ENCODE measurements at regions not wholly inside any gene's neighbourhood (a gene's known extent, or its start where the extent isn't known, plus 50 kb on each side); places are given as distances from the start of the nearest gene placed in this dataset.

DNA sequence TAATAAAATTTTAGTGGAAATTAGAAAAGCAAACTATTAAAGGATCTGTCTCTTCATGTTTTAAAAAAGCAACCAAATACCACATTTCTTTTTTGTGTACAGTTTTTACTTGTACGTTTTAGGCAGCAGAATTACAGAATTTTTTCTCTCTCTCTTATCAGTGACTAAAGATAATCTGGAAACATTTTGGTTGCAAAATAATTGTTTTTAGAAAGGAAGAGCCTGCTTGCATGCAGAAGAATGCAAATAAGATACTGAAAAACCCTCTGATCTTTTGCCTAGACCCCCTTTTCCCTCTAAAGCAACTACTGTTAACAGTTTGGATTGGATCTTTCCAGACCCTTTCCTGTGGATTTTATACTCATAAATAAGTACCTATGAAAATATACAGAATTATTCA lies 75.9 kb upstream of the SGCD start:
- no peak overlapping the region for H3K4me3 ChIP-seq (ENCODE audit: low read depth, low read length)
- TF ChIP-seq, protein P1, sequence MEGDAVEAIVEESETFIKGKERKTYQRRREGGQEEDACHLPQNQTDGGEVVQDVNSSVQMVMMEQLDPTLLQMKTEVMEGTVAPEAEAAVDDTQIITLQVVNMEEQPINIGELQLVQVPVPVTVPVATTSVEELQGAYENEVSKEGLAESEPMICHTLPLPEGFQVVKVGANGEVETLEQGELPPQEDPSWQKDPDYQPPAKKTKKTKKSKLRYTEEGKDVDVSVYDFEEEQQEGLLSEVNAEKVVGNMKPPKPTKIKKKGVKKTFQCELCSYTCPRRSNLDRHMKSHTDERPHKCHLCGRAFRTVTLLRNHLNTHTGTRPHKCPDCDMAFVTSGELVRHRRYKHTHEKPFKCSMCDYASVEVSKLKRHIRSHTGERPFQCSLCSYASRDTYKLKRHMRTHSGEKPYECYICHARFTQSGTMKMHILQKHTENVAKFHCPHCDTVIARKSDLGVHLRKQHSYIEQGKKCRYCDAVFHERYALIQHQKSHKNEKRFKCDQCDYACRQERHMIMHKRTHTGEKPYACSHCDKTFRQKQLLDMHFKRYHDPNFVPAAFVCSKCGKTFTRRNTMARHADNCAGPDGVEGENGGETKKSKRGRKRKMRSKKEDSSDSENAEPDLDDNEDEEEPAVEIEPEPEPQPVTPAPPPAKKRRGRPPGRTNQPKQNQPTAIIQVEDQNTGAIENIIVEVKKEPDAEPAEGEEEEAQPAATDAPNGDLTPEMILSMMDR (conservative IDR thresholded peaks at IDR 0.05; ENCODE audit: low read depth, low read length) = no peak
- no peak for DNase-seq (ENCODE audit: low read depth)

DNA sequence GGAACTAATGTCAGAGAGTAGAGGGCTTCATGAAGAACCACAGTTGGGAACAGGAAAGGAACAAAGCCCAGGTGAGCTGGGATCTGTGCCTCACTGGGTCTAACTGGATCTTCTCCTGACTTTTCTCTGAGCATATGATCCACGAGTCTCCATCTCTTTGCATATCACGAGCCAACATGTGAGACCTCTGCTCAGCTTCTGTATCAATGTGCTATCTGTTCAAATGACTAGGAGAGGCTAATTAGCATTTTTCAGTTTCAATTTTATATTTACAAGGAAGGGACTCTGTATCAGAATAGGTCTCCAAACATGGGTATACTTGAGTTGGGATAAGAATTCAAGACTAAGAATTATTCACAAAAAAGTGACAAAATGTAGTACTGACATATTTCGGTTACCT lies 73.8 kb upstream of the SGCD start:
- TF ChIP-seq, protein P1 (conservative IDR thresholded peaks at IDR 0.05; ENCODE audit: low read depth, low read length) = no peak
- no peak overlapping the region for H3K4me3 ChIP-seq (ENCODE audit: low read depth, low read length)
- no peak for DNase-seq (ENCODE audit: low read depth)

DNA sequence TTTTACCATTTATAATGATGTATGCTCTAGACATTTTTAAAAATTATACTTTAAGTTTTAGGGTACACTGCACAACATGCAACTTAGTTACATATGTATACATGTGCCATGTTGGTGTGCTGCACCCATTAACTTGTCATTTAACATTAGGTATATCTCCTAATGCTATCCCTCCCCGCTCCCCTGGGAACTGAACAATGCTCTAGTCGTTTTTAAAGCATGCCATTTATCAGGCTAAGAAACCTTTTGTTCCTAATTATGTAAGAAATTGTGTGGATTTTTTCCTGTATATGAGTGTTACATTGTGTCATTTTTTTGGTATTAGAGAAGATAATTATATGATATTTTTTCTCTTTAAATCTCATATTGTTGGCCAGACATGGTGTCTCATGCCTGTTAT lies 72.8 kb upstream of the SGCD start:
- no peak for DNase-seq (ENCODE audit: low read depth)
- TF ChIP-seq, protein P1 (conservative IDR thresholded peaks at IDR 0.05; ENCODE audit: low read depth, low read length) = no peak
- no peak overlapping the region for H3K4me3 ChIP-seq (ENCODE audit: low read depth, low read length)

DNA sequence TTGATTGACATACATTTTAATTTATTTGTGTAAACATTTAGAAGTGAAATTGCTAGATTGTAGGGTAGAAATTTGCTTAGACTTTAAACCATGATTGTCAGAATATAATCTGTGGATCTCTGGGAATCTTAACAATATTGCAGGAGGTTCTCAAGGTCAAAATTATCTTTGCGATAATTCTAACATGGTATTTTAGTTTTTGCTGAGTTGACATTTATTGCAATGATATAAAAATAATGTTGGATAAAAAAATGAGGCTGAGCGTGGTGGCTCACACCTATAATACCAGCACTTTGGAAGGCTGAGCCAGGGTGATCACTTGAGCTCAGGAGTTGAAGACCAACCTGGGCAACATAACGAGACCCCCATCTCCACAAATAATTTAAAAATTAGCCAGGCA lies 70.3 kb upstream of the SGCD start:
- DNase-seq (ENCODE audit: low read depth) = no peak
- no peak overlapping the region for H3K4me3 ChIP-seq (ENCODE audit: low read depth, low read length)
- TF ChIP-seq, protein P1 (conservative IDR thresholded peaks at IDR 0.05; ENCODE audit: low read depth, low read length) = no peak

DNA sequence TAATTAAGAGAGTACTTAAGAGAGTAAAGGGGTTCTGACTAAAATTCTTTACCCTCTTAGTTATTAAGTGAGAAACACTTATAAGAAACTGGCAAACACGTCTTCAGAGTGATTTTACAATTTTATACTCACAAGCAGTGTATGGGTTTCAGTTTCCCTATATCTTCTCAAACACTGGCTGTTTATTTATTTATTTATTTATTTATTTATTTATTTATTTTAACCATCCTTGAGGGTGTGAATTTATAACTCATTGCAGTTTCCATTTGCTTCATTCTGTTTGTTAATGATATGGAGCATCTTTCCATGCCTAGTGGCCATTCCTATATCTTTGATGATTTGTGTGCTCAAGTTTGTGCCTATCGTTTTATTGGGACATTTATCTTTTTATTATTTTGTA lies 68.0 kb upstream of the SGCD start:
- TF ChIP-seq, protein P1 (conservative IDR thresholded peaks at IDR 0.05; ENCODE audit: low read depth, low read length) = no peak
- H3K4me3 ChIP-seq (ENCODE audit: low read depth, low read length) = no peak overlapping the region
- DNase-seq (ENCODE audit: low read depth) = no peak

DNA sequence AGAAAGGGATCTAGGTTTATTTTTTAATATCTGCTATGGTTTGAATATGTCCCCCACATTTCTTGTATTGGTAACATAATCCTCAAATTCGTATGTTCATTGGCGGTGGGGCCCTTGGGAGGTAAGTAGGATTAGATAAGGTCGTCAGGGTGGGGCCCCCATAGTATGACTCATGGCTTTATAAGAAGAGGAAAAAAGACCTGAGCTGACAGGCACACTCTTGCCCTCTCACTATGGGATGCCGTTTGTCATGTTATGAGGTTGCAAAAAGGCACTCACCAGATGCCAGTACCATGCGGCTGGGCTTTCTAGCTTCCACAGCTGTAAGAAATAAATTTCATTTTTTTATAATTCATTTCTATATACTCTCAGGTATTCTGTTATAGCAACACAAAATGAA lies 67.3 kb upstream of the SGCD start:
- DNase-seq (ENCODE audit: low read depth) = no peak
- no peak overlapping the region for H3K4me3 ChIP-seq (ENCODE audit: low read depth, low read length)
- TF ChIP-seq, protein P1 (conservative IDR thresholded peaks at IDR 0.05; ENCODE audit: low read depth, low read length) = no peak

DNA sequence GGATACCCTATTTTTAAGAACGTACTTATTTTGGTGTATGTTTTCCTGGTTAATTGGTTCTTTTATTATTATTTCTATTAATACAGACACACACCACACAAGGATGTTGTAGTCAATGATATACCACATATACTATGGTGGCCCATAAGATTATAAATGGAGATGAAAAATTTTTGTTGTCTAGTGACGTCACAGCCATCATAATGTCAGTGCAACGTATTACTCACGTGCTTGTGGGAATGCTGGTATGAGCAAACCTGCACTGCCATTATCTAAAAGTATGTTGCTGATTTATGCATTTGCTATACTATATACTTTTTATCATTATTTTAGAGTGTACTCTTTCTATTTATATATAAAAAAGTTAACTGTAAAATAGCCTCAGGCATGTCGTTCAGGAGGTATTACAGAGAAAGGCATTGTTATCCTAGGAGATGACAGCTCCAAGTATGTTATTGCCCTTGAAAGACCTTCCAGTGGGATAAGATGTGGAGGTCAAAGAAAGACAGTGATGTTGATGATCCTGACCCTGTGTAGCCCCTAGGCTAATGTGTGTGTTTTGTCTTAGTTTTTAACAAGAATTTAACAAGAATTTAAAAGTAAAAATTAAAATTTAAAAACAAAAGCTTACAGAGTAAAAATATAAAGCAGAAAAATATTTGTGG lies 65.6 kb upstream of the SGCD start:
- TF ChIP-seq, protein P1 (conservative IDR thresholded peaks at IDR 0.05; ENCODE audit: low read depth, low read length) = no peak
- DNase-seq (ENCODE audit: low read depth) = no peak
- H3K4me3 ChIP-seq (ENCODE audit: low read depth, low read length) = no peak overlapping the region

Data from choroid plexus epithelial cell (primary cell).